ENCODE measurements at regions not wholly inside any gene's neighbourhood (a gene's known extent, or its start where the extent isn't known, plus 50 kb on each side); places are given as distances from the start of the nearest gene placed in this dataset.

DNA sequence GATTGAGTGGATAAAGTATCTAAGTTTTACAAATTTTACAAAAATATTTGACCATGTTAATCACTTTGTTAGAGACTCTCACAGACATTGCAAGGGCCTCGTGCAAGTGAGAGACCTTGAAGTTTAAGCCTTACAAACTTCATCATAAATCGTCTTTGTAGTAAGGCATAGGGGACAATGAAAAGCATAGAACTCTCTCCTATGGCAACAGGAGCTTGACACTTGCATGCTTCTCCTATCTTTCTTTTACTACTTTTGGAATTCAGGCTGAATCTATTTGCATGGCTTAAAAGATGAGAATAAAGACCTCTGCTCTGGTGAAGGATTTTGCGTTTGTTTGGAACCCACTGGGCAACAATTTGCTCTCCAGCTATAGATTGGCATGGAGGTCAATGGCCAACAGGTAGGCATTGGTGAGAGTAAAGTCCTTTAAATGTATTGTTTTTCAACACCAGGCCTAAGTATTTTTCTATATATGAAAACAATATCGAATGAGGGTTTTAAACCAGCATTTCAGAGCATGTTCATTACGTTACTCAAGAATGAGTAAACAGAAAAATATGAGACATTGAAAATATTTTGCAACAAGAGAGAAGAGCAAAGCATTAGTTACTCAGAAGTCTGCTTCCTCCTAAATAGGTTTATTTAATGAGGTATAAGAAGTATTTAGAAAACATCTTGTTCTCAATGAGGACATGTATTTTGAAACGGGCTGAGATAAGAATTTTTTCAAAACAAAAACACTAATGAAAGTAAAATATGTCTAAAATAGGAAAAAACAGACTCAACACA is 192.2 kb downstream of the TGFB2 start:
- TF ChIP-seq, protein P1, sequence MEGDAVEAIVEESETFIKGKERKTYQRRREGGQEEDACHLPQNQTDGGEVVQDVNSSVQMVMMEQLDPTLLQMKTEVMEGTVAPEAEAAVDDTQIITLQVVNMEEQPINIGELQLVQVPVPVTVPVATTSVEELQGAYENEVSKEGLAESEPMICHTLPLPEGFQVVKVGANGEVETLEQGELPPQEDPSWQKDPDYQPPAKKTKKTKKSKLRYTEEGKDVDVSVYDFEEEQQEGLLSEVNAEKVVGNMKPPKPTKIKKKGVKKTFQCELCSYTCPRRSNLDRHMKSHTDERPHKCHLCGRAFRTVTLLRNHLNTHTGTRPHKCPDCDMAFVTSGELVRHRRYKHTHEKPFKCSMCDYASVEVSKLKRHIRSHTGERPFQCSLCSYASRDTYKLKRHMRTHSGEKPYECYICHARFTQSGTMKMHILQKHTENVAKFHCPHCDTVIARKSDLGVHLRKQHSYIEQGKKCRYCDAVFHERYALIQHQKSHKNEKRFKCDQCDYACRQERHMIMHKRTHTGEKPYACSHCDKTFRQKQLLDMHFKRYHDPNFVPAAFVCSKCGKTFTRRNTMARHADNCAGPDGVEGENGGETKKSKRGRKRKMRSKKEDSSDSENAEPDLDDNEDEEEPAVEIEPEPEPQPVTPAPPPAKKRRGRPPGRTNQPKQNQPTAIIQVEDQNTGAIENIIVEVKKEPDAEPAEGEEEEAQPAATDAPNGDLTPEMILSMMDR (IDR thresholded peaks at IDR 0.05; ENCODE audit: low read depth, low read length): no peak
- TF ChIP-seq MYC (IDR thresholded peaks at IDR 0.05; ENCODE audit: low read depth, low read length) (no peak), POLR2A (IDR thresholded peaks at IDR 0.05; ENCODE audit: extremely low read depth, insufficient read length) (no peak)
- TF ChIP-seq, protein P2, sequence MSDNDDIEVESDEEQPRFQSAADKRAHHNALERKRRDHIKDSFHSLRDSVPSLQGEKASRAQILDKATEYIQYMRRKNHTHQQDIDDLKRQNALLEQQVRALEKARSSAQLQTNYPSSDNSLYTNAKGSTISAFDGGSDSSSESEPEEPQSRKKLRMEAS (IDR thresholded peaks at IDR 0.05; ENCODE audit: low read depth, low read length): no peak
- no peak overlapping the region for H3K4me3 ChIP-seq (ENCODE audit: low read depth, low read length)
- DNase-seq (ENCODE audit: low read depth): no peak

DNA sequence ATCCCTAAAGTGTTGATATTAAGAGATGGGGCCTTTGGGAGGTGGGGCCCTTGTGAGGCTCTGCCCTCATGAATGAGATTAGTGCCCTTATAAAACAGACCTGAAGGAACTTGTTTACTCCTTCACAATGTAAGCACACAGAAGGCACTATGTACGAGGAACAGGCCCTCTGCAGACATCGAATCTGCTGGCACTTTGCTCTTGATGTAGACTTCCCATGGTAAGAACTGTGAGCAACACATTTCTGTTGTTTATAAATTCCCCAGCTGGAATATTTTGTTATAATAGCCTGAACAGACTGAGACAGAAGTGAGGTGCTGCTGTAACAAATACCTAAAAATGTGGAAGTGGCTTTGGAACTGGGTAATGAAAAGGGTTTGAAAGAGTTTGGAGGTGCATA is 193.2 kb downstream of the TGFB2 start:
- TF ChIP-seq, protein P2 (IDR thresholded peaks at IDR 0.05; ENCODE audit: low read depth, low read length): no peak
- TF ChIP-seq MYC (IDR thresholded peaks at IDR 0.05; ENCODE audit: low read depth, low read length) (no peak), POLR2A (IDR thresholded peaks at IDR 0.05; ENCODE audit: extremely low read depth, insufficient read length) (no peak)
- TF ChIP-seq, protein P1 (IDR thresholded peaks at IDR 0.05; ENCODE audit: low read depth, low read length): no peak

DNA sequence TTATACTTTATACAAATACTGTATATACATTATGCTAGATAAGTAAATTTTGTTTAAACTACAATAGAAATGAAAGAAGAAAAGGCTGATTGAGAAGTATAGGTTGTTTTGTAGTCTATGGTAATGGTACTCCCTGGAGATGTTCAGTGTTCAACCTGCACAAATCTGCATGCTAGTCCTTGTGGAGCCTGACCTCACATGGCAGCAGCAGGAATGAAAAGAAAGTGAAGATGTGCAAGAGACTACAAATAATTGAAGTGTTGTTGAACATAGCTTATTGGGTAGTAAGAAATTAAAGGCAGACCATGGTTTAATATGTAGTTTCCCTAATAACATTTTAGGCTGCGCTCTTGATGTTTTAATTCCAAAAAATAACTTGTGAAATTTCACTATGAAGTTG is 201.2 kb downstream of the TGFB2 start:
- DNase-seq (ENCODE audit: low read depth): no peak

More for the DNA sequence above, 193.2 kb downstream of the TGFB2 start:
- no peak for DNase-seq (ENCODE audit: low read depth)
- no peak overlapping the region for H3K4me3 ChIP-seq (ENCODE audit: low read depth, low read length)

DNA sequence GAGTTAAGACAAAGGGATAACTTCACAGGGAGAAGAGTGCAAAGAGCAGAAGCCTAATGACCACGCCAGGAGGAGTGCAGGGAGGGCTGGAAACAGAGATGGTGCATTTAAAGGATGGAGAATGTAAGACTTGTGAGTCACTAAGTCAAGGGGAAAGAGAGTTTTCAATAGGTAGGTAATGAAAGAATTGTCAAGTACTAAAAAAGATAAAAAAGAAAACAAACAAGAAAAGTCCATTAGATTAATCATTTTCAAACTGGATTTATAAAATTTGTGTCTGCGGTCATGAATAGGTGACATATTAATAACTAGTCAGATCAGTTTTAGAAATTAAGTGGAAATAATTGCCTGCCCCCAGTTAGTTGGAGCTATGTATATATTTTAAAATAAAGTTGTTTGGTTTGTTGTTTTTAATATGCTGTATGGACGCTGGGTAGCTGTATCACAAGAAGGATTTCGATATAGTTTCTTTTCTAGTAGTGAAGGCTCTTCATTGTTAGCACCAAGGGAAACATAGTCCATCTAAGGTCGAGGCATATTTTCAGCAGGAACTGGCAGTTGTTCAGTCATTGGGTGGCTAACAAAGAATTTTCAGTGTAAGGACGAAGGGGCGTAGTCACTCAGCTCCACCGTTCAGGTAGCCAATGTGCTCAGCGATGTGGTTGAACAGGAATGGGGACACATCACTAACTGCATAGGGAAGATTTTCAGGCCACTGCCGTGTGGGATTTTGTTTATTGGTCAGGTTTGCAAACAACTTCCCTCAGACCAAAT is 203.0 kb downstream of the TGFB2 start:
- TF ChIP-seq, protein P1 (IDR thresholded peaks at IDR 0.05; ENCODE audit: low read depth, low read length): no peak
- TF ChIP-seq, protein P2 (IDR thresholded peaks at IDR 0.05; ENCODE audit: low read depth, low read length): no peak
- TF ChIP-seq MYC (IDR thresholded peaks at IDR 0.05; ENCODE audit: low read depth, low read length) (no peak), POLR2A (IDR thresholded peaks at IDR 0.05; ENCODE audit: extremely low read depth, insufficient read length) (no peak)
- H3K4me3 ChIP-seq (ENCODE audit: low read depth, low read length): no peak overlapping the region
- DNase-seq (ENCODE audit: low read depth): no peak

More for the DNA sequence above, 201.2 kb downstream of the TGFB2 start:
- no peak overlapping the region for H3K4me3 ChIP-seq (ENCODE audit: low read depth, low read length)
- TF ChIP-seq, protein P1 (IDR thresholded peaks at IDR 0.05; ENCODE audit: low read depth, low read length): no peak
- TF ChIP-seq, protein P2 (IDR thresholded peaks at IDR 0.05; ENCODE audit: low read depth, low read length): no peak
- TF ChIP-seq MYC (IDR thresholded peaks at IDR 0.05; ENCODE audit: low read depth, low read length): no peak
- TF ChIP-seq POLR2A (IDR thresholded peaks at IDR 0.05; ENCODE audit: extremely low read depth, insufficient read length): no peak

DNA sequence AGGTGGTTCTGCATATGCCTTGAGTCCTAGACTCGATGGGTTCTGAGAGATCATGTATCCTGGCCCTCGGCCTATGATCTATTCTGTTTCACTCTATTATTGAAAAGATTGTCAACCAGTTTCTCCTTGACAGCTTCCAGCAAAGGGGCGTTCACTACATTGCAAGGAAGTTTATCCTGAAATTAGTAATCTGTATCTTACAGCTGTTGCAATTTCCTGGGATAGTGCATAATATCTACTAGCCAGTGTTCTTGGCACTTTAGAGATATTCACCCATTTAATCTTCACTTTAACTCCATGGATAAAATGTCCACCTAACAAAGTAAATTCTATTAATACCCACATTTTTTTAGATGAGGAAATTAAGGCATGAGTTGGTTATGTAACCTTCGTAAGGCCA is 203.6 kb downstream of the TGFB2 start:
- H3K4me3 ChIP-seq (ENCODE audit: low read depth, low read length): no peak overlapping the region
- TF ChIP-seq POLR2A (IDR thresholded peaks at IDR 0.05; ENCODE audit: extremely low read depth, insufficient read length): no peak
- TF ChIP-seq MYC (IDR thresholded peaks at IDR 0.05; ENCODE audit: low read depth, low read length): no peak
- DNase-seq (ENCODE audit: low read depth): no peak

DNA sequence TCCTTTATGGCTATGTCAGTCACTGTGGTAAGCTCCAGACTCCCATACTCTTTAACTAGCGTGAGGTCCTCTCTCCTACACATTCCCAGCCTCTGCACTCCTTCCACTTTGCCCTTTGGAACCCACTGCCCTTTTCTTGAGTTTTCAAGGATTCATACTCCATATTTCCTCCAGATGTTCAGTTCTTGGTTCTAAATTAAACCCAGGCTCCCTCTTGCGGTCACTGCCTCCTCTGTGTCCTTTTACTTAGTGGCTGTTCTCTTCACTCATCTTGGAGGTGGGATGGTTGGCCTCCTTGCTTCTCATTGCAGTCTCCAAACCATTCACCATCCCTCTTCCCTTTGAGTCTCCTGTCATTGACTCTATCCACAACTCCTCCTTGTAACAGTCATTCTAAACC is 208.1 kb downstream of the TGFB2 start:
- TF ChIP-seq, protein P2 (IDR thresholded peaks at IDR 0.05; ENCODE audit: low read depth, low read length): no peak
- TF ChIP-seq POLR2A (IDR thresholded peaks at IDR 0.05; ENCODE audit: extremely low read depth, insufficient read length): no peak
- TF ChIP-seq, protein P1 (IDR thresholded peaks at IDR 0.05; ENCODE audit: low read depth, low read length): no peak
- no peak for TF ChIP-seq MYC (IDR thresholded peaks at IDR 0.05; ENCODE audit: low read depth, low read length)
- no peak for DNase-seq (ENCODE audit: low read depth)
- H3K4me3 ChIP-seq (ENCODE audit: low read depth, low read length): no peak overlapping the region

Measured in NB4 (cell line).